HEK293 (cell line): ENCODE measurements at regions not wholly inside any gene's neighbourhood (a gene's known extent, or its start where the extent isn't known, plus 50 kb on each side); places are given as distances from the start of the nearest gene placed in this dataset.

Experiments
- ZEB2 ChIP-seq: fragments of 450-650 bp; formaldehyde crosslinking; IDR thresholded peaks from 2 replicates; pipeline ENCODE4 v1.5.1; 2016; ENCODE audit warnings: missing biosample characterization, missing genetic modification characterization
- ZNF423 ChIP-seq: fragments of 450-650 bp; formaldehyde crosslinking; IDR thresholded peaks from 2 replicates; pipeline ENCODE4 v1.5.1; 2016; ENCODE audit warnings: missing biosample characterization, missing genetic modification characterization
- TF ChIP-seq, protein P1 (sequence below): fragments of 450-650 bp; formaldehyde crosslinking; IDR thresholded peaks from 2 replicates; pipeline ENCODE4 v1.5.1; 2016; ENCODE audit warnings: missing biosample characterization, missing genetic modification characterization
- TF ChIP-seq, protein P2 (sequence below): fragments of 450-650 bp; formaldehyde crosslinking; IDR thresholded peaks from 2 replicates; pipeline ENCODE4 v1.5.1; 2016; ENCODE audit warnings: missing biosample characterization, missing genetic modification characterization

DNA sequence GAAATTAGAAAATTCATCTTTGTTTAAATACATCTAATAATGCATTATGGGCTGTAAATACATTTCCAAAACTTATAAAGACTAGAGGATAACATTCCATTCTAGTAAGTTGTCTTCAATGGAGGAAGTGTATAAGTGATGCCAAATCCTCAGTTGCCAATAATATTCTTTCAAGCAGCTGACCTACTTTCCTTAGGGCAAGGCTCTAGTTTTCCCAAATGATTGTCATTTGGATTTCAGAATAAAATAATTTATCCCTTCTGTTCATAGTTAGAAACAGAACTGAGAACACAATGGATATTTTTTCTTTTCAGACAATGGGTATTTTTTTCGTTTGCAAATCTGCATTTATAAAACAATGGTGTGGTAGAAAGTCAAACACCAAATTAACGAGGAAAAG lies 354.9 kb upstream of the ADAMTS5 start:
- TF ChIP-seq, protein P1, sequence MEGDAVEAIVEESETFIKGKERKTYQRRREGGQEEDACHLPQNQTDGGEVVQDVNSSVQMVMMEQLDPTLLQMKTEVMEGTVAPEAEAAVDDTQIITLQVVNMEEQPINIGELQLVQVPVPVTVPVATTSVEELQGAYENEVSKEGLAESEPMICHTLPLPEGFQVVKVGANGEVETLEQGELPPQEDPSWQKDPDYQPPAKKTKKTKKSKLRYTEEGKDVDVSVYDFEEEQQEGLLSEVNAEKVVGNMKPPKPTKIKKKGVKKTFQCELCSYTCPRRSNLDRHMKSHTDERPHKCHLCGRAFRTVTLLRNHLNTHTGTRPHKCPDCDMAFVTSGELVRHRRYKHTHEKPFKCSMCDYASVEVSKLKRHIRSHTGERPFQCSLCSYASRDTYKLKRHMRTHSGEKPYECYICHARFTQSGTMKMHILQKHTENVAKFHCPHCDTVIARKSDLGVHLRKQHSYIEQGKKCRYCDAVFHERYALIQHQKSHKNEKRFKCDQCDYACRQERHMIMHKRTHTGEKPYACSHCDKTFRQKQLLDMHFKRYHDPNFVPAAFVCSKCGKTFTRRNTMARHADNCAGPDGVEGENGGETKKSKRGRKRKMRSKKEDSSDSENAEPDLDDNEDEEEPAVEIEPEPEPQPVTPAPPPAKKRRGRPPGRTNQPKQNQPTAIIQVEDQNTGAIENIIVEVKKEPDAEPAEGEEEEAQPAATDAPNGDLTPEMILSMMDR = no peak
- TF ChIP-seq ZEB2 (tag by site-specific recombination) = no peak
- TF ChIP-seq, protein P2, sequence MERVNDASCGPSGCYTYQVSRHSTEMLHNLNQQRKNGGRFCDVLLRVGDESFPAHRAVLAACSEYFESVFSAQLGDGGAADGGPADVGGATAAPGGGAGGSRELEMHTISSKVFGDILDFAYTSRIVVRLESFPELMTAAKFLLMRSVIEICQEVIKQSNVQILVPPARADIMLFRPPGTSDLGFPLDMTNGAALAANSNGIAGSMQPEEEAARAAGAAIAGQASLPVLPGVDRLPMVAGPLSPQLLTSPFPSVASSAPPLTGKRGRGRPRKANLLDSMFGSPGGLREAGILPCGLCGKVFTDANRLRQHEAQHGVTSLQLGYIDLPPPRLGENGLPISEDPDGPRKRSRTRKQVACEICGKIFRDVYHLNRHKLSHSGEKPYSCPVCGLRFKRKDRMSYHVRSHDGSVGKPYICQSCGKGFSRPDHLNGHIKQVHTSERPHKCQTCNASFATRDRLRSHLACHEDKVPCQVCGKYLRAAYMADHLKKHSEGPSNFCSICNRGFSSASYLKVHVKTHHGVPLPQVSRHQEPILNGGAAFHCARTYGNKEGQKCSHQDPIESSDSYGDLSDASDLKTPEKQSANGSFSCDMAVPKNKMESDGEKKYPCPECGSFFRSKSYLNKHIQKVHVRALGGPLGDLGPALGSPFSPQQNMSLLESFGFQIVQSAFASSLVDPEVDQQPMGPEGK = no peak
- no peak for TF ChIP-seq ZNF423 (tag by site-specific recombination)
